ENCODE measurements at regions not wholly inside any gene's neighbourhood (a gene's known extent, or its start where the extent isn't known, plus 50 kb on each side); places are given as distances from the start of the nearest gene placed in this dataset.

GRCh38 chr7:113209449-113210203 lies 91.3 kb upstream of the SMIM30 start:
- no peak for TF ChIP-seq CTCF (IDR thresholded peaks at IDR 0.05)
- no peak for TF ChIP-seq POLR2A (IDR thresholded peaks at IDR 0.05)
- H3K27me3 ChIP-seq: no peaks in the 10 kb centered on the region
- DNase-seq: no peak
- 40 to 62% methylated on average over 1 of the region's 1 CpG for WGBS, 2 donors
- H3K27ac ChIP-seq: no peak overlapping the region
- no peaks in the 10 kb centered on the region for H3K36me3 ChIP-seq
- no peaks in the 10 kb centered on the region for H3K4me1 ChIP-seq
- no peaks in the 10 kb centered on the region for H3K9me3 ChIP-seq
- H3K4me3 ChIP-seq: no peak overlapping the region
- intact Hi-C loops (cut with DNase I): no loop called here

GRCh38 chr7:113207931-113208330 lies 89.6 kb upstream of the SMIM30 start:
- Histone ChIP-seq H3K36me3 (no peaks in the 10 kb centered on the region), H3K9me3 (no peaks in the 10 kb centered on the region), H3K4me3 (no peak overlapping the region), H3K27ac (no peak overlapping the region), H3K4me1 (no peaks in the 10 kb centered on the region), H3K27me3 (no peaks in the 10 kb centered on the region)
- TF ChIP-seq CTCF (IDR thresholded peaks at IDR 0.05) (no peak), POLR2A (IDR thresholded peaks at IDR 0.05) (no peak)
- intact Hi-C loops (cut with DNase I): no loop called here
- 62 to 79% methylated on average over 2 of the region's 2 CpGs for WGBS, 2 donors
- no peak for DNase-seq

GRCh38 chr7:113207441-113207840 lies 89.1 kb upstream of the SMIM30 start:
- Histone ChIP-seq H3K4me3 (no peak overlapping the region), H3K27ac (no peak overlapping the region), H3K36me3 (no peaks in the 10 kb centered on the region), H3K4me1 (no peaks in the 10 kb centered on the region), H3K9me3 (no peaks in the 10 kb centered on the region), H3K27me3 (no peaks in the 10 kb centered on the region)
- TF ChIP-seq CTCF (IDR thresholded peaks at IDR 0.05): no peak
- TF ChIP-seq POLR2A (IDR thresholded peaks at IDR 0.05): no peak
- intact Hi-C loops (cut with DNase I): no loop called here
- DNase-seq: no peak
- 77 to 82% methylated on average over 3 of the region's 3 CpGs for WGBS, 2 donors

- H3K4me3 ChIP-seq: no peak overlapping the region
- no peaks in the 10 kb centered on the region for H3K4me1 ChIP-seq
- no peaks in the 10 kb centered on the region for H3K36me3 ChIP-seq
- H3K27ac ChIP-seq: no peak overlapping the region
- intact Hi-C loops (cut with DNase I): no loop called here
- no peak for DNase-seq
- no peaks in the 10 kb centered on the region for H3K9me3 ChIP-seq
- H3K27me3 ChIP-seq: no peaks in the 10 kb centered on the region
- TF ChIP-seq CTCF (IDR thresholded peaks at IDR 0.05): no peak
These were observed 86.1 kb upstream of the SMIM30 start for GRCh38 chr7:113204415-113204814.

GRCh38 chr7:113202284-113202683 lies 83.9 kb upstream of the SMIM30 start:
- H3K4me1 ChIP-seq: no peaks in the 10 kb centered on the region
- no peak for DNase-seq
- no peak overlapping the region for H3K27ac ChIP-seq
- no peak for TF ChIP-seq CTCF (IDR thresholded peaks at IDR 0.05)
- TF ChIP-seq POLR2A (IDR thresholded peaks at IDR 0.05): no peak
- H3K27me3 ChIP-seq: no peaks in the 10 kb centered on the region
- intact Hi-C loops (cut with DNase I): no loop called here
- no peaks in the 10 kb centered on the region for H3K9me3 ChIP-seq
- no peaks in the 10 kb centered on the region for H3K36me3 ChIP-seq
- H3K4me3 ChIP-seq: no peak overlapping the region

Measured in esophagus squamous epithelium (tissue), 5 donors.